HepG2 (cell line): ENCODE measurements at regions not wholly inside any gene's neighbourhood (a gene's known extent, or its start where the extent isn't known, plus 50 kb on each side); places are given as distances from the start of the nearest gene placed in this dataset.

ENCODE experiments used
- ATAC-seq: fragments of 200-7000 bp; cut with Tn5 transposase; 3 replicates; pipeline ENCODE4 v1.9.1; 2020; ENCODE audit warnings: mild to moderate bottlenecking, moderate library complexity
- BruUV-seq: library from RNA; stranded (reverse); fragments of 400-500 nt; replicated peaks from 2 replicates; lab custom pipeline; 2021; lab: Mats Ljungman, UMichigan
- CTCF ChIA-PET: fragments of 300-600 bp; formaldehyde crosslinking; extraction: SDS; loops from one replicate; lab custom pipeline; 2021; ENCODE audit warnings: low total read pairs, inconsistent platforms, low intra/inter-chr PET ratio; lab: Yijun Ruan, JAX
- POLR2A ChIA-PET: fragments of 350-600 bp; sonication (Branson Sonifier 250); formaldehyde crosslinking; loops from one replicate; lab custom pipeline; 2020; ENCODE audit warnings: antibody characterized with exemption, inconsistent platforms; lab: Yijun Ruan, JAX
- DNase-seq: peaks from one replicate; pipeline ENCODE4 v3.0.0-alpha.2; 2015; ENCODE audit warnings: low spot score
- FAIRE-seq: peaks from 3 replicates; lab custom pipeline; 2011; peaks lifted over from hg19 to GRCh38; lab: Jason Lieb, UNC
- H2AFZ ChIP-seq: one replicate; pipeline ENCODE4 v1.6.1; 2011; ENCODE audit warnings: low read length, inconsistent platforms
- H3K27ac ChIP-seq: fragments of 300-600 bp; 3 replicates; pipeline ENCODE4 v1.8.0; 2011; ENCODE audit warnings: mixed run types, mild to moderate bottlenecking, mixed read lengths, low read length, inconsistent platforms; ENCODE audit not compliant: insufficient read depth; ENCODE audit errors: extremely low read length
- H3K27me3 ChIP-seq, 2 experiments: fragments of 200-600 bp in 1 of 2; 2 replicates in 1 of 2; 3 replicates in 1 of 2; pipeline versions ENCODE4 v1.6.0 to v1.8.0; 2011; ENCODE audit warnings: low read length in 2 of 2, mild to moderate bottlenecking in 2 of 2, moderate library complexity in 2 of 2, inconsistent platforms in 1 of 2; ENCODE audit not compliant: insufficient read depth in 2 of 2, control insufficient read depth in 1 of 2
- H3K36me3 ChIP-seq, 2 experiments: fragments of 200-600 bp in 1 of 2; replicated peaks in 1 of 2; 2 replicates in 1 of 2; 3 replicates in 1 of 2; pipeline versions ENCODE4 v1.5.1 to v1.8.0; 2011; ENCODE audit warnings: low read length in 2 of 2, inconsistent platforms in 1 of 2; ENCODE audit not compliant: insufficient read depth in 2 of 2, control insufficient read depth in 1 of 2
- H3K4me1 ChIP-seq: 2 replicates; pipeline ENCODE4 v1.5.1; 2012; ENCODE audit warnings: low read length, inconsistent platforms; ENCODE audit not compliant: insufficient read depth
- H3K4me2 ChIP-seq: 2 replicates; pipeline ENCODE4 v1.6.0; 2011; ENCODE audit warnings: low read depth, low read length, inconsistent platforms
- H3K4me3 ChIP-seq, 3 experiments: fragments of 200-600 bp in 1 of 3; sonication (generic), shearing (Covaris generic) in 1 of 3; replicated peaks in 1 of 3; 2 replicates each; pipeline ENCODE4 v1.5.1; 2011 to 2016; ENCODE audit warnings: low read length in 3 of 3, inconsistent platforms in 2 of 3, low read depth in 2 of 3, mild to moderate bottlenecking in 2 of 3, control low read depth in 1 of 3, mixed read lengths in 1 of 3; ENCODE audit not compliant: insufficient read depth in 1 of 3
- H3K79me2 ChIP-seq: one replicate; pipeline ENCODE4 v1.6.1; 2011; ENCODE audit warnings: low read length, inconsistent platforms; ENCODE audit not compliant: insufficient read depth
- H3K9ac ChIP-seq: 2 replicates; pipeline ENCODE4 v1.6.0; 2011; ENCODE audit warnings: mild to moderate bottlenecking, low read depth, low read length, inconsistent platforms; ENCODE audit not compliant: insufficient read depth
- H3K9me3 ChIP-seq: 2 replicates; pipeline ENCODE4 v1.5.1; 2012; ENCODE audit warnings: mild to moderate bottlenecking, low read length
- H4K20me1 ChIP-seq: 2 replicates; pipeline ENCODE4 v1.6.0; 2011; ENCODE audit warnings: inconsistent platforms, mild to moderate bottlenecking, low read length, moderate library complexity; ENCODE audit not compliant: insufficient read depth
- CBX5 ChIP-seq: sonication (generic); formaldehyde crosslinking; IDR thresholded peaks from 2 replicates; pipeline ENCODE4 v1.4.0; 2020; ENCODE audit warnings: missing genetic modification reagents, borderline replicate concordance
- FOXP1 ChIP-seq, 2 experiments: fragments of 450-650 bp in 1 of 2; IDR thresholded peaks; 2 replicates each; pipeline ENCODE4 v1.6.1; 2017 to 2018; ENCODE audit warnings: antibody characterized with exemption in 1 of 2
- HDAC1 ChIP-seq: sonication (generic); formaldehyde crosslinking; IDR thresholded peaks from 2 replicates; pipeline ENCODE4 v1.5.1; 2020; ENCODE audit warnings: mild to moderate bottlenecking, missing genetic modification reagents
- HNRNPLL ChIP-seq: fragments of 200-400 bp; formaldehyde crosslinking; IDR thresholded peaks from 2 replicates; pipeline ENCODE4 v1.6.1; 2017; ENCODE audit warnings: mild to moderate bottlenecking, low read depth, low read length; ENCODE audit not compliant: poor library complexity, severe bottlenecking
- KDM2A ChIP-seq: sonication (generic); formaldehyde crosslinking; IDR thresholded peaks from 2 replicates; pipeline ENCODE4 v1.4.0; 2020; ENCODE audit warnings: low read depth, missing genetic modification reagents, borderline replicate concordance
- MEIS1 ChIP-seq: sonication (generic); formaldehyde crosslinking; IDR thresholded peaks from 2 replicates; pipeline ENCODE4 v1.9.0; 2021; ENCODE audit warnings: mild to moderate bottlenecking, missing genetic modification reagents, moderate library complexity, borderline replicate concordance
- RFX1 ChIP-seq: fragments of 450-650 bp; IDR thresholded peaks from 2 replicates; pipeline ENCODE4 v1.6.1; 2017
- WIZ ChIP-seq: sonication (generic); formaldehyde crosslinking; IDR thresholded peaks from 2 replicates; pipeline ENCODE4 v1.5.1; 2020; ENCODE audit warnings: mild to moderate bottlenecking, missing genetic modification reagents
- WGBS: methylation state at CpG from one replicate; pipeline ENCODE4 v1.1.6; 2017; ENCODE audit warnings: low lambda C conversion rate; 5-methylcytosine and 5-hydroxymethylcytosine counted together
- in situ Hi-C: cut with HindIII; loops from 2 replicates; pipeline ENCODE4 v1.10.0; 2017; ENCODE audit warnings: low pct_unique_long_range_greater_than_20kb; ENCODE audit not compliant: extremely low pct_ligation_motif_present
- intact Hi-C: fragments of 100-400 bp; cut with micrococcal nuclease; formaldehyde crosslinking; loops from one replicate; pipeline ENCODE4 v1.10.0; 2022; ENCODE audit not compliant: unreplicated experiment
- TF ChIP-seq, protein P1 (sequence below): sonication (generic); formaldehyde crosslinking; IDR thresholded peaks from 2 replicates; pipeline ENCODE4 v1.8.0; 2023; ENCODE audit warnings: mild to moderate bottlenecking, missing genetic modification reagents
- TF ChIP-seq, protein P2 (sequence below): sonication (generic); formaldehyde crosslinking; IDR thresholded peaks from 2 replicates; pipeline ENCODE4 v1.5.0; 2020; ENCODE audit warnings: missing genetic modification reagents
- TF ChIP-seq, protein P3 (sequence below): sonication (generic); formaldehyde crosslinking; IDR thresholded peaks from 2 replicates; pipeline ENCODE4 v1.8.0; 2022; ENCODE audit warnings: low read depth, missing genetic modification reagents

DNA sequence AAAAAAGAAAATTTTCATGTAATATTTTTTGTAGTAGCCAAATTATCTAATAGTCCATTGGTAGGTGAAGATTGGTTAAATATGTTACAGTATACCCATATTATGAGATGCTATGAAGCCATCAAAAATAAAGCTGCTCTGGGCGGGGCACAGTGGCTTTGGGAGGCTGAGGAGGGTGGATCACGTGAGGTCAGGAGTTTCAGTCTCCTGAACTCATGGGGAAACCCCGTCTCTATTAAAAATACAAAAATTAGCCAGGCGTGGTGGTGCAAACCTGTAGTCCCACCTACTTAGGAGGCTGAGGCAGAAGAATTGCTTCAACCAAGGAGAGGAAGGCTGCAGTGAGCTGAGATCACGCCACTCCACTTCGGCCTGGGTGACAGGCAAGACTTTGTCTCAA is 360.5 kb downstream of the KIF16B start:
- CTCF ChIA-PET: no interaction called here
- in situ Hi-C loops: no loop called here

More for the DNA sequence above, 360.5 kb downstream of the KIF16B start:
- FAIRE-seq: no peak
- WGBS: 17% methylated on average over 6 of the region's 6 CpGs
- POLR2A ChIA-PET: no interaction called here
- Histone ChIP-seq H3K9ac (no peak overlapping the region), H2AFZ (no peak overlapping the region), H3K79me2 (no peaks in the 10 kb centered on the region), H3K27ac (no peak overlapping the region), H3K9me3 (no peaks in the 10 kb centered on the region), H3K27me3 (no peaks in the 10 kb centered on the region; a peak in 1 of 5 replicates), H3K36me3 (no peaks in the 10 kb centered on the region), H3K4me3 (no peak overlapping the region), H4K20me1 (no peaks in the 10 kb centered on the region), H3K4me1 (no peaks in the 10 kb centered on the region), H3K4me2 (no peak overlapping the region)
- DNase-seq: no peak
- intact Hi-C loops: no loop called here
- no TSS peak for BruUV-seq
- ATAC-seq: no peak
- TF ChIP-seq CBX5 (CRISPR knock-in tag): no peak
- TF ChIP-seq WIZ (CRISPR knock-in tag): no peak
- TF ChIP-seq RFX1: no peak
- TF ChIP-seq, protein P1, sequence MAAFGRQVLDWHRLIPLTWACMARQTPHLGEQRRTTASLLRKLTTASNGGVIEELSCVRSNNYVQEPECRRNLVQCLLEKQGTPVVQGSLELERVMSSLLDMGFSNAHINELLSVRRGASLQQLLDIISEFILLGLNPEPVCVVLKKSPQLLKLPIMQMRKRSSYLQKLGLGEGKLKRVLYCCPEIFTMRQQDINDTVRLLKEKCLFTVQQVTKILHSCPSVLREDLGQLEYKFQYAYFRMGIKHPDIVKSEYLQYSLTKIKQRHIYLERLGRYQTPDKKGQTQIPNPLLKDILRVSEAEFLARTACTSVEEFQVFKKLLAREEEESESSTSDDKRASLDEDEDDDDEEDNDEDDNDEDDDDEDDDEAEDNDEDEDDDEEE (CRISPR knock-in tag): no peak
- TF ChIP-seq FOXP1 (IDR thresholded peaks at IDR 0.05): no peak
- no peak for TF ChIP-seq FOXP1 (CRISPR knock-in tag; IDR thresholded peaks at IDR 0.05)
- no peak for TF ChIP-seq HNRNPLL
- TF ChIP-seq, protein P2, sequence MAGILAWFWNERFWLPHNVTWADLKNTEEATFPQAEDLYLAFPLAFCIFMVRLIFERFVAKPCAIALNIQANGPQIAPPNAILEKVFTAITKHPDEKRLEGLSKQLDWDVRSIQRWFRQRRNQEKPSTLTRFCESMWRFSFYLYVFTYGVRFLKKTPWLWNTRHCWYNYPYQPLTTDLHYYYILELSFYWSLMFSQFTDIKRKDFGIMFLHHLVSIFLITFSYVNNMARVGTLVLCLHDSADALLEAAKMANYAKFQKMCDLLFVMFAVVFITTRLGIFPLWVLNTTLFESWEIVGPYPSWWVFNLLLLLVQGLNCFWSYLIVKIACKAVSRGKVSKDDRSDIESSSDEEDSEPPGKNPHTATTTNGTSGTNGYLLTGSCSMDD (CRISPR knock-in tag): no peak
- TF ChIP-seq, protein P3, sequence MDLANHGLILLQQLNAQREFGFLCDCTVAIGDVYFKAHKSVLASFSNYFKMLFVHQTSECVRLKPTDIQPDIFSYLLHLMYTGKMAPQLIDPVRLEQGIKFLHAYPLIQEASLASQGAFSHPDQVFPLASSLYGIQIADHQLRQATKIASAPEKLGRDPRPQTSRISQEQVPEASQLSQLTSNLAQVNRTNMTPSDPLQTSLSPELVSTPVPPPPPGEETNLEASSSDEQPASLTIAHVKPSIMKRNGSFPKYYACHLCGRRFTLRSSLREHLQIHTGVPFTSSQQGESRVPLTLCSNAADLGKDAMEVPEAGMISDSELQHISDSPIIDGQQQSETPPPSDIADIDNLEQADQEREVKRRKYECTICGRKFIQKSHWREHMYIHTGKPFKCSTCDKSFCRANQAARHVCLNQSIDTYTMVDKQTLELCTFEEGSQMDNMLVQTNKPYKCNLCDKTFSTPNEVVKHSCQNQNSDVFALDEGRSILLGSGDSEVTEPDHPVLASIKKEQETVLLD (CRISPR knock-in tag): no peak
- no peak for TF ChIP-seq KDM2A (CRISPR knock-in tag)
- no peak for TF ChIP-seq MEIS1 (CRISPR knock-in tag)
- no peak for TF ChIP-seq HDAC1 (CRISPR knock-in tag)
- TF ChIP-seq, all 625 proteins: peak for 0
